ENCODE measurements at regions not wholly inside any gene's neighbourhood (a gene's known extent, or its start where the extent isn't known, plus 50 kb on each side); places are given as distances from the start of the nearest gene placed in this dataset.

GRCh38 chr9:95729669-95730368, 145.7 kb upstream of the ERCC6L2 start:
- no peak for TF ChIP-seq CTCF (IDR thresholded peaks at IDR 0.05)
- no peak for TF ChIP-seq POLR2A (IDR thresholded peaks at IDR 0.05)
